ENCODE measurements at regions not wholly inside any gene's neighbourhood (a gene's known extent, or its start where the extent isn't known, plus 50 kb on each side); places are given as distances from the start of the nearest gene placed in this dataset.
"Not testable (repeated sequence)": the region's sequence is repeated elsewhere in the genome, so short reads cannot be mapped to it uniquely, and the experiment has no call there.

DNA sequence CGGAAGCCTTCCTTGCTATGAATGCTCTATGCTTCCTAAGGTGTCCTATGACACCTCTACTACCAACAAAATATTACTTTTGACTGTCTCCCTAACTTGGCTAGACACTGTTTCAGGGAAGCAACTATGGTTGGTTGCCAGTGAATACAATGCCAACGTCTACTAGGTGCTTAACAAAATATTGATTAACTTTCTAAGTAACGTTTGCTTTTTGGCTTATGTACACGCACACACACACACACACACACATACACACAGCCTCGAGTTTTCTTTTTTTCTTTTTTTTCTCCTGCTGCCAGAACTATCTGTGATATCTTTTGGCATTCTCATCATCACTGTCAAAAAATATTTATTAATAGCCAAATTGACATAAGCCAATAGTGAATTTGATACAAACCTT lies 864.0 kb downstream of the PLA2G4A start:
- Histone ChIP-seq H3K4me1 (ENCODE audit: control insufficient read depth in 5 of 5, insufficient read depth in 5 of 5, low read length in 5 of 5) (peaks cover 0 to 10% (median 0%) of the 10 kb centered on the region in 5 donors), H3K27me3 (ENCODE audit: control insufficient read depth in 3 of 3, insufficient read depth in 3 of 3, low read length in 2 of 3) (no peaks in the 10 kb centered on the region), H3K36me3 (ENCODE audit: control insufficient read depth in 4 of 4, insufficient read depth in 4 of 4, low read length in 4 of 4) (no peaks in the 10 kb centered on the region), H3K4me3 (no peak overlapping the region), H3K9me3 (ENCODE audit: control insufficient read depth in 4 of 4, insufficient read depth in 3 of 4, low read length in 3 of 4) (peaks cover 0 to 2% (median 0%) of the 10 kb centered on the region in 4 donors), H3K27ac (ENCODE audit: low read depth in 1 of 2, low read length in 1 of 2) (no peak overlapping the region), H3K9ac (ENCODE audit: insufficient read depth in 1 of 2, low read length in 2 of 2) (no peak overlapping the region)
- ATAC-seq (ENCODE audit: insufficient read depth, low FRiP score) (no peak), DNase-seq (no peak)
- WGBS, 2 donors = 58 to 64% methylated on average over 5 of the region's 5 CpGs
- TF ChIP-seq CTCF (IDR thresholded peaks at IDR 0.05; ENCODE audit: control extremely low read depth, extremely low read depth) = no peak

- H3K9ac ChIP-seq (ENCODE audit: insufficient read depth in 1 of 2, low read length in 2 of 2) = no peak overlapping the region
- no peak overlapping the region for H3K27ac ChIP-seq (ENCODE audit: low read depth in 1 of 2, low read length in 1 of 2)
- no peak overlapping the region for H3K4me3 ChIP-seq
- TF ChIP-seq CTCF (IDR thresholded peaks at IDR 0.05; ENCODE audit: control extremely low read depth, extremely low read depth) = no peak
- WGBS, 2 donors = 79 to 83% methylated on average over 3 of the region's 3 CpGs
- ATAC-seq (ENCODE audit: insufficient read depth, low FRiP score) (no peak), DNase-seq (no peak)
- no peaks in the 10 kb centered on the region for H3K4me1 ChIP-seq (ENCODE audit: control insufficient read depth in 5 of 5, insufficient read depth in 5 of 5, low read length in 5 of 5)
- H3K9me3 ChIP-seq (ENCODE audit: control insufficient read depth in 4 of 4, insufficient read depth in 3 of 4, low read length in 3 of 4) = peaks cover 0 to 2% (median 0%) of the 10 kb centered on the region in 4 donors
- no peaks in the 10 kb centered on the region for H3K27me3 ChIP-seq (ENCODE audit: control insufficient read depth in 3 of 3, insufficient read depth in 3 of 3, low read length in 2 of 3)
- no peaks in the 10 kb centered on the region for H3K36me3 ChIP-seq (ENCODE audit: control insufficient read depth in 4 of 4, insufficient read depth in 4 of 4, low read length in 4 of 4)
Observed at GRCh38 chr1:187696073-187696472, 867.3 kb downstream of the PLA2G4A start.

GRCh38 chr1:187703138-187704130 lies 874.7 kb downstream of the PLA2G4A start:
- H3K9me3 ChIP-seq (ENCODE audit: control insufficient read depth in 4 of 4, insufficient read depth in 3 of 4, low read length in 3 of 4); H3K27me3 ChIP-seq (ENCODE audit: control insufficient read depth in 3 of 3, insufficient read depth in 3 of 3, low read length in 2 of 3); H3K9ac ChIP-seq (ENCODE audit: insufficient read depth in 1 of 2, low read length in 2 of 2); H3K4me1 ChIP-seq (ENCODE audit: control insufficient read depth in 5 of 5, insufficient read depth in 5 of 5, low read length in 5 of 5); H3K36me3 ChIP-seq (ENCODE audit: control insufficient read depth in 4 of 4, insufficient read depth in 4 of 4, low read length in 4 of 4); H3K27ac ChIP-seq (ENCODE audit: low read depth in 1 of 2, low read length in 1 of 2); DNase-seq; H3K4me3 ChIP-seq; ATAC-seq (ENCODE audit: insufficient read depth, low FRiP score): not testable (repeated sequence)
- 85 to 89% methylated on average over 30 to 41 of the region's 46 CpGs for WGBS, 2 donors

- Histone ChIP-seq H3K9ac (ENCODE audit: insufficient read depth in 1 of 2, low read length in 2 of 2) (no peak overlapping the region), H3K4me3 (no peak overlapping the region), H3K27ac (ENCODE audit: low read depth in 1 of 2, low read length in 1 of 2) (no peak overlapping the region), H3K9me3 (ENCODE audit: control insufficient read depth in 4 of 4, insufficient read depth in 3 of 4, low read length in 3 of 4) (no peaks in the 10 kb centered on the region), H3K27me3 (ENCODE audit: control insufficient read depth in 3 of 3, insufficient read depth in 3 of 3, low read length in 2 of 3) (no peaks in the 10 kb centered on the region), H3K36me3 (ENCODE audit: control insufficient read depth in 4 of 4, insufficient read depth in 4 of 4, low read length in 4 of 4) (no peaks in the 10 kb centered on the region), H3K4me1 (ENCODE audit: control insufficient read depth in 5 of 5, insufficient read depth in 5 of 5, low read length in 5 of 5) (no peaks in the 10 kb centered on the region)
- TF ChIP-seq CTCF (IDR thresholded peaks at IDR 0.05; ENCODE audit: control extremely low read depth, extremely low read depth) = no peak
- DNase-seq (no peak), ATAC-seq (ENCODE audit: insufficient read depth, low FRiP score) (no peak)
- WGBS, 2 donors = 82% methylated on average over 6 of the region's 6 CpGs
Observed at GRCh38 chr1:187714470-187714869, 885.7 kb downstream of the PLA2G4A start.
